ENCODE measurements at regions not wholly inside any gene's neighbourhood (a gene's known extent, or its start where the extent isn't known, plus 50 kb on each side); places are given as distances from the start of the nearest gene placed in this dataset.

- no peak for TF ChIP-seq HMGXB3 (CRISPR knock-in tag; IDR thresholded peaks at IDR 0.05; ENCODE audit: borderline replicate concordance)
- TF ChIP-seq HOXD1 (CRISPR knock-in tag; IDR thresholded peaks at IDR 0.05), result no peak
- TF ChIP-seq CEBPB (IDR thresholded peaks at IDR 0.05; ENCODE audit: borderline replicate concordance, low read depth, low read length), result no peak
- TF ChIP-seq TAF15 (IDR thresholded peaks at IDR 0.05; ENCODE audit: low read depth, low read length, poor library complexity, severe bottlenecking), result no peak
- no peak for TF ChIP-seq ZNF687 (CRISPR knock-in tag; IDR thresholded peaks at IDR 0.05)
- TF ChIP-seq KIAA2018 (CRISPR knock-in tag; IDR thresholded peaks at IDR 0.05; ENCODE audit: borderline replicate concordance), result no peak
Observed at GRCh38 chr9:109907810-109908458, 127.9 kb downstream of the PALM2AKAP2 start (continued).
